Tibial artery (tissue), 4 donors: ENCODE measurements at regions not wholly inside any gene's neighbourhood (a gene's known extent, or its start where the extent isn't known, plus 50 kb on each side); places are given as distances from the start of the nearest gene placed in this dataset.

ENCODE experiments used
- DNase-seq, 2 donors: peaks; one replicate each; pipeline ENCODE4 v3.0.0-alpha.2; 2019
- H3K27ac ChIP-seq, 2 donors: fragments of 200-600 bp; sonication (generic) in 1 of 2; 1 replicate in 1 of 2; 2 replicates in 1 of 2; pipeline ENCODE4 v1.5.1; 2018 to 2019; ENCODE audit warnings: mild to moderate bottlenecking in 1 of 2
- H3K27me3 ChIP-seq, 2 donors: fragments of 200-600 bp; sonication (generic) in 1 of 2; one replicate each; pipeline versions ENCODE4 v1.5.1 to v1.6.0; 2016 to 2019
- H3K36me3 ChIP-seq, 3 donors: fragments of 200-600 bp; sonication (generic) in 2 of 3; one replicate each; pipeline ENCODE4 v1.5.1; 2016 to 2019; ENCODE audit warnings: mild to moderate bottlenecking in 2 of 3
- H3K4me1 ChIP-seq, 4 donors: fragments of 200-600 bp; sonication (generic) in 2 of 4; 1 replicate in 3 of 4; 2 replicates in 1 of 4; pipeline ENCODE4 v1.5.1; 2016 to 2019
- H3K4me3 ChIP-seq, 2 donors: fragments of 200-600 bp; sonication (generic) in 1 of 2; 1 replicate in 1 of 2; 2 replicates in 1 of 2; pipeline ENCODE4 v1.5.1; 2018 to 2019; ENCODE audit warnings: mild to moderate bottlenecking in 2 of 2
- H3K9me3 ChIP-seq, 3 donors: fragments of 200-600 bp; sonication (generic) in 1 of 3; one replicate each; pipeline ENCODE4 v1.5.1; 2016 to 2019
- CTCF ChIP-seq, 2 experiments: fragments of 200-600 bp in 1 of 2; fragments of 450-650 bp in 1 of 2; IDR thresholded peaks; one replicate each; pipeline ENCODE4 v1.5.1; 2017 to 2019; ENCODE audit warnings: antibody characterized with exemption in 2 of 2, mild to moderate bottlenecking in 1 of 2, moderate library complexity in 1 of 2
- intact Hi-C: fragments of 100-400 bp; cut with DNase I; formaldehyde crosslinking; loops from one replicate; pipeline ENCODE4 v1.15.0; 2023; ENCODE audit warnings: low total_unique reads

GRCh38 chrX:39857780-39858179 lies 240.0 kb downstream of the BCOR start:
- H3K4me3 ChIP-seq, result no peak overlapping the region
- H3K36me3 ChIP-seq, result no peaks in the 10 kb centered on the region
- no peaks in the 10 kb centered on the region for H3K9me3 ChIP-seq
- TF ChIP-seq CTCF (IDR thresholded peaks at IDR 0.05), result no peak
- DNase-seq, result no peak
- no peaks in the 10 kb centered on the region for H3K27me3 ChIP-seq
- peaks cover 0 to 16% (median 9%) of the 10 kb centered on the region in 4 donors for H3K4me1 ChIP-seq
- intact Hi-C loops, result no loop called here
- H3K27ac ChIP-seq, result no peak overlapping the region

- Histone ChIP-seq H3K36me3 (no peaks in the 10 kb centered on the region), H3K4me3 (no peak overlapping the region), H3K27ac (no peak overlapping the region), H3K4me1 (peaks cover 0 to 16% (median 9%) of the 10 kb centered on the region in 4 donors), H3K27me3 (no peaks in the 10 kb centered on the region), H3K9me3 (no peaks in the 10 kb centered on the region)
- no peak for DNase-seq
- intact Hi-C loops, result no loop called here
- TF ChIP-seq CTCF (IDR thresholded peaks at IDR 0.05), result no peak
Observed at GRCh38 chrX:39859991-39860861, 237.5 kb downstream of the BCOR start.

GRCh38 chrX:39862963-39863362 lies 234.8 kb downstream of the BCOR start:
- Histone ChIP-seq H3K4me1 (no peaks in the 10 kb centered on the region), H3K27me3 (no peaks in the 10 kb centered on the region), H3K9me3 (no peaks in the 10 kb centered on the region), H3K4me3 (no peak overlapping the region), H3K36me3 (no peaks in the 10 kb centered on the region), H3K27ac (no peak overlapping the region)
- no peak for TF ChIP-seq CTCF (IDR thresholded peaks at IDR 0.05)
- intact Hi-C loops, result no loop called here
- DNase-seq, result no peak

GRCh38 chrX:39866229-39866628 lies 231.5 kb downstream of the BCOR start:
- Histone ChIP-seq H3K27me3 (no peaks in the 10 kb centered on the region), H3K36me3 (no peaks in the 10 kb centered on the region), H3K27ac (no peak overlapping the region), H3K9me3 (no peaks in the 10 kb centered on the region), H3K4me1 (no peaks in the 10 kb centered on the region), H3K4me3 (no peak overlapping the region)
- DNase-seq, result no peak
- no peak for TF ChIP-seq CTCF (IDR thresholded peaks at IDR 0.05)
- intact Hi-C loops, result no loop called here

GRCh38 chrX:39869846-39870601 lies 227.7 kb downstream of the BCOR start:
- intact Hi-C loops, result no loop called here
- DNase-seq, result no peak
- Histone ChIP-seq H3K4me1 (no peaks in the 10 kb centered on the region), H3K27ac (no peak overlapping the region), H3K27me3 (no peaks in the 10 kb centered on the region), H3K9me3 (no peaks in the 10 kb centered on the region), H3K4me3 (no peak overlapping the region), H3K36me3 (no peaks in the 10 kb centered on the region)
- TF ChIP-seq CTCF (IDR thresholded peaks at IDR 0.05), result no peak
